HEK293 (cell line): ENCODE measurements at regions not wholly inside any gene's neighbourhood (a gene's known extent, or its start where the extent isn't known, plus 50 kb on each side); places are given as distances from the start of the nearest gene placed in this dataset.

ENCODE experiments used
- CTCF ChIP-seq: fragments of 450-650 bp; formaldehyde crosslinking; IDR thresholded peaks from 2 replicates; pipeline ENCODE4 v1.5.1; 2016; ENCODE audit warnings: missing biosample characterization, missing genetic modification characterization
- TCF7L2 ChIP-seq: IDR thresholded peaks from 2 replicates; pipeline ENCODE4 v1.6.1; 2011; ENCODE audit warnings: low read depth, mild to moderate bottlenecking, inconsistent platforms, low read length, moderate library complexity, borderline replicate concordance
- TRIM28 ChIP-seq: IDR thresholded peaks from 2 replicates; pipeline ENCODE4 v1.6.1; 2011; ENCODE audit warnings: low read length, control low read depth, borderline replicate concordance
- ZBTB20 ChIP-seq: fragments of 450-650 bp; formaldehyde crosslinking; IDR thresholded peaks from 2 replicates; pipeline ENCODE4 v1.5.1; 2016; ENCODE audit warnings: missing biosample characterization, missing genetic modification characterization
- ZFP37 ChIP-seq: fragments of 450-650 bp; formaldehyde crosslinking; IDR thresholded peaks from 2 replicates; pipeline ENCODE4 v1.5.1; 2016; ENCODE audit warnings: missing biosample characterization, missing genetic modification characterization
- ZNF112 ChIP-seq: fragments of 450-650 bp; formaldehyde crosslinking; IDR thresholded peaks from 2 replicates; pipeline ENCODE4 v1.5.0; 2017; ENCODE audit warnings: missing biosample characterization, missing genetic modification characterization
- ZNF121 ChIP-seq: fragments of 450-650 bp; formaldehyde crosslinking; IDR thresholded peaks from 2 replicates; pipeline ENCODE4 v1.5.1; 2016; ENCODE audit warnings: missing biosample characterization, missing genetic modification characterization
- ZNF16 ChIP-seq: fragments of 450-650 bp; formaldehyde crosslinking; IDR thresholded peaks from 2 replicates; pipeline ENCODE4 v1.5.1; 2016; ENCODE audit warnings: low read depth, missing biosample characterization, missing genetic modification characterization
- ZNF169 ChIP-seq: fragments of 450-650 bp; formaldehyde crosslinking; IDR thresholded peaks from 2 replicates; pipeline ENCODE4 v1.5.1; 2016; ENCODE audit warnings: missing biosample characterization, missing genetic modification characterization
- ZNF18 ChIP-seq: fragments of 450-650 bp; formaldehyde crosslinking; IDR thresholded peaks from 2 replicates; pipeline ENCODE4 v1.5.1; 2016; ENCODE audit warnings: missing biosample characterization, missing genetic modification characterization
- ZNF202 ChIP-seq: fragments of 450-650 bp; formaldehyde crosslinking; IDR thresholded peaks from 2 replicates; pipeline ENCODE4 v1.5.1; 2016; ENCODE audit warnings: missing biosample characterization, missing genetic modification characterization, borderline replicate concordance
- ZNF585B ChIP-seq: fragments of 450-650 bp; formaldehyde crosslinking; IDR thresholded peaks from 2 replicates; pipeline ENCODE4 v1.5.1; 2016; ENCODE audit warnings: missing biosample characterization, missing genetic modification characterization
- ZNF76 ChIP-seq: fragments of 450-650 bp; formaldehyde crosslinking; IDR thresholded peaks from 2 replicates; pipeline ENCODE4; 2016; ENCODE audit warnings: low read depth, missing biosample characterization, missing genetic modification characterization, borderline replicate concordance
- ZNF777 ChIP-seq: fragments of 450-650 bp; formaldehyde crosslinking; IDR thresholded peaks from 2 replicates; pipeline ENCODE4 v1.5.1; 2017; ENCODE audit warnings: missing biosample characterization, missing genetic modification characterization, borderline replicate concordance
- ZXDB ChIP-seq: fragments of 450-650 bp; formaldehyde crosslinking; IDR thresholded peaks from 2 replicates; pipeline ENCODE4 v1.5.1; 2016; ENCODE audit warnings: missing biosample characterization, missing genetic modification characterization
- TF ChIP-seq, protein P1 (sequence below): fragments of 450-650 bp; formaldehyde crosslinking; conservative IDR thresholded peaks from 2 replicates; pipeline ENCODE4 v1.5.1; 2016; ENCODE audit warnings: low read depth, missing biosample characterization, missing genetic modification characterization
- TF ChIP-seq, protein P2 (sequence below): fragments of 450-650 bp; formaldehyde crosslinking; IDR thresholded peaks from 2 replicates; pipeline ENCODE4 v1.5.1; 2016; ENCODE audit warnings: missing biosample characterization, missing genetic modification characterization
- TF ChIP-seq, protein P3 (sequence below): fragments of 450-650 bp; formaldehyde crosslinking; IDR thresholded peaks from 2 replicates; pipeline ENCODE4 v1.5.1; 2016; ENCODE audit warnings: missing biosample characterization, missing genetic modification characterization
- TF ChIP-seq, protein P4 (sequence below): fragments of 450-650 bp; formaldehyde crosslinking; IDR thresholded peaks from 2 replicates; pipeline ENCODE4 v1.5.1; 2017; ENCODE audit warnings: missing biosample characterization, missing genetic modification characterization

- TF ChIP-seq ZNF18 (tag by site-specific recombination) (no peak), ZNF777 (tag by site-specific recombination) (no peak), ZBTB20 (tag by site-specific recombination) (peak; percentile 77), ZXDB (tag by site-specific recombination) (peak; percentile 33; the same call in 1 of the 2 replicates), ZNF16 (tag by site-specific recombination) (no peak), ZNF585B (tag by site-specific recombination) (no peak), ZFP37 (tag by site-specific recombination) (no peak), ZNF202 (no peak), CTCF (tag by site-specific recombination) (no peak), ZNF121 (no peak), TCF7L2 (peak; percentile 69; the same call in 1 of the 2 replicates), ZNF169 (tag by site-specific recombination) (no peak), ZNF112 (tag by site-specific recombination) (no peak), TRIM28 (peak; percentile 91), ZNF76 (tag by site-specific recombination) (no peak)
- TF ChIP-seq, protein P1, sequence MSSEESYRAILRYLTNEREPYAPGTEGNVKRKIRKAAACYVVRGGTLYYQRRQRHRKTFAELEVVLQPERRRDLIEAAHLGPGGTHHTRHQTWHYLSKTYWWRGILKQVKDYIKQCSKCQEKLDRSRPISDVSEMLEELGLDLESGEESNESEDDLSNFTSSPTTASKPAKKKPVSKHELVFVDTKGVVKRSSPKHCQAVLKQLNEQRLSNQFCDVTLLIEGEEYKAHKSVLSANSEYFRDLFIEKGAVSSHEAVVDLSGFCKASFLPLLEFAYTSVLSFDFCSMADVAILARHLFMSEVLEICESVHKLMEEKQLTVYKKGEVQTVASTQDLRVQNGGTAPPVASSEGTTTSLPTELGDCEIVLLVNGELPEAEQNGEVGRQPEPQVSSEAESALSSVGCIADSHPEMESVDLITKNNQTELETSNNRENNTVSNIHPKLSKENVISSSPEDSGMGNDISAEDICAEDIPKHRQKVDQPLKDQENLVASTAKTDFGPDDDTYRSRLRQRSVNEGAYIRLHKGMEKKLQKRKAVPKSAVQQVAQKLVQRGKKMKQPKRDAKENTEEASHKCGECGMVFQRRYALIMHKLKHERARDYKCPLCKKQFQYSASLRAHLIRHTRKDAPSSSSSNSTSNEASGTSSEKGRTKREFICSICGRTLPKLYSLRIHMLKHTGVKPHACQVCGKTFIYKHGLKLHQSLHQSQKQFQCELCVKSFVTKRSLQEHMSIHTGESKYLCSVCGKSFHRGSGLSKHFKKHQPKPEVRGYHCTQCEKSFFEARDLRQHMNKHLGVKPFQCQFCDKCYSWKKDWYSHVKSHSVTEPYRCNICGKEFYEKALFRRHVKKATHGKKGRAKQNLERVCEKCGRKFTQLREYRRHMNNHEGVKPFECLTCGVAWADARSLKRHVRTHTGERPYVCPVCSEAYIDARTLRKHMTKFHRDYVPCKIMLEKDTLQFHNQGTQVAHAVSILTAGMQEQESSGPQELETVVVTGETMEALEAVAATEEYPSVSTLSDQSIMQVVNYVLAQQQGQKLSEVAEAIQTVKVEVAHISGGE (tag by site-specific recombination): no peak
- TF ChIP-seq, protein P2, sequence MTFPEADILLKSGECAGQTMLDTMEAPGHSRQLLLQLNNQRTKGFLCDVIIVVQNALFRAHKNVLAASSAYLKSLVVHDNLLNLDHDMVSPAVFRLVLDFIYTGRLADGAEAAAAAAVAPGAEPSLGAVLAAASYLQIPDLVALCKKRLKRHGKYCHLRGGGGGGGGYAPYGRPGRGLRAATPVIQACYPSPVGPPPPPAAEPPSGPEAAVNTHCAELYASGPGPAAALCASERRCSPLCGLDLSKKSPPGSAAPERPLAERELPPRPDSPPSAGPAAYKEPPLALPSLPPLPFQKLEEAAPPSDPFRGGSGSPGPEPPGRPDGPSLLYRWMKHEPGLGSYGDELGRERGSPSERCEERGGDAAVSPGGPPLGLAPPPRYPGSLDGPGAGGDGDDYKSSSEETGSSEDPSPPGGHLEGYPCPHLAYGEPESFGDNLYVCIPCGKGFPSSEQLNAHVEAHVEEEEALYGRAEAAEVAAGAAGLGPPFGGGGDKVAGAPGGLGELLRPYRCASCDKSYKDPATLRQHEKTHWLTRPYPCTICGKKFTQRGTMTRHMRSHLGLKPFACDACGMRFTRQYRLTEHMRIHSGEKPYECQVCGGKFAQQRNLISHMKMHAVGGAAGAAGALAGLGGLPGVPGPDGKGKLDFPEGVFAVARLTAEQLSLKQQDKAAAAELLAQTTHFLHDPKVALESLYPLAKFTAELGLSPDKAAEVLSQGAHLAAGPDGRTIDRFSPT (tag by site-specific recombination): no peak
- TF ChIP-seq, protein P3, sequence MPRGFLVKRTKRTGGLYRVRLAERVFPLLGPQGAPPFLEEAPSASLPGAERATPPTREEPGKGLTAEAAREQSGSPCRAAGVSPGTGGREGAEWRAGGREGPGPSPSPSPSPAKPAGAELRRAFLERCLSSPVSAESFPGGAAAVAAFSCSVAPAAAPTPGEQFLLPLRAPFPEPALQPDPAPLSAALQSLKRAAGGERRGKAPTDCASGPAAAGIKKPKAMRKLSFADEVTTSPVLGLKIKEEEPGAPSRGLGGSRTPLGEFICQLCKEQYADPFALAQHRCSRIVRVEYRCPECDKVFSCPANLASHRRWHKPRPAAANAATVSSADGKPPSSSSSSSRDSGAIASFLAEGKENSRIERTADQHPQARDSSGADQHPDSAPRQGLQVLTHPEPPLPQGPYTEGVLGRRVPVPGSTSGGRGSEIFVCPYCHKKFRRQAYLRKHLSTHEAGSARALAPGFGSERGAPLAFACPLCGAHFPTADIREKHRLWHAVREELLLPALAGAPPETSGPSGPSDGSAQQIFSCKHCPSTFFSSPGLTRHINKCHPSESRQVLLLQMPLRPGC (tag by site-specific recombination): no peak
- TF ChIP-seq, protein P4, sequence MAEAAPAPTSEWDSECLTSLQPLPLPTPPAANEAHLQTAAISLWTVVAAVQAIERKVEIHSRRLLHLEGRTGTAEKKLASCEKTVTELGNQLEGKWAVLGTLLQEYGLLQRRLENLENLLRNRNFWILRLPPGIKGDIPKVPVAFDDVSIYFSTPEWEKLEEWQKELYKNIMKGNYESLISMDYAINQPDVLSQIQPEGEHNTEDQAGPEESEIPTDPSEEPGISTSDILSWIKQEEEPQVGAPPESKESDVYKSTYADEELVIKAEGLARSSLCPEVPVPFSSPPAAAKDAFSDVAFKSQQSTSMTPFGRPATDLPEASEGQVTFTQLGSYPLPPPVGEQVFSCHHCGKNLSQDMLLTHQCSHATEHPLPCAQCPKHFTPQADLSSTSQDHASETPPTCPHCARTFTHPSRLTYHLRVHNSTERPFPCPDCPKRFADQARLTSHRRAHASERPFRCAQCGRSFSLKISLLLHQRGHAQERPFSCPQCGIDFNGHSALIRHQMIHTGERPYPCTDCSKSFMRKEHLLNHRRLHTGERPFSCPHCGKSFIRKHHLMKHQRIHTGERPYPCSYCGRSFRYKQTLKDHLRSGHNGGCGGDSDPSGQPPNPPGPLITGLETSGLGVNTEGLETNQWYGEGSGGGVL: no peak
Observed at GRCh38 chr6:90997076-90997475, 410.2 kb upstream of the MAP3K7 start (continued).
